ENCODE measurements at regions not wholly inside any gene's neighbourhood (a gene's known extent, or its start where the extent isn't known, plus 50 kb on each side); places are given as distances from the start of the nearest gene placed in this dataset.
A peak's percentile ranks its signal among the peaks of the same experiment; 100 is the strongest.

DNA sequence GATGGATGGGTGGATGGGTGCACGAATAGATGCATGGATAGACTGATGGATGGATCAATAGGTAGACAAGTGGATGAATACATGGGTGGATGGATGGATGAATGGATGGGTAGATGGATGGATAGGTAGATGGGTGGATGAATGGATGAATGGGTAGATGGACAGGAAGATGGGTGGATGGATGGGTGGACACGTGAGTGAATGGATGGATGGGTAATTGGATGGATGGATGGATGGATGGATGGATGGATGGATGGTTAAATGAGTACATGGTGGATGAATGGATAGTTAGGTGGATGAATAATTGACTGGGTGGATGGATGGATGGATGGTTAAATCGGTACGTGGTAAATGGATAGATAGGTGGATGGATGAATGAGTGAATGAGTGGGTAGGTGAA is 89.7 kb upstream of the ZNF469 start:
- Histone ChIP-seq H3K27ac (ENCODE audit: extremely low read depth, low read depth, low read length) (no peak overlapping the region), H3K36me3 (ENCODE audit: control insufficient read depth, insufficient read depth, low read length) (no peaks in the 10 kb centered on the region), H2AFZ (ENCODE audit: low read depth, low read length) (no peak overlapping the region), H3K9me1 (ENCODE audit: control insufficient read depth, insufficient read depth, low read length) (no peaks in the 10 kb centered on the region), H3K9me3 (replicated peaks; ENCODE audit: control insufficient read depth, insufficient read depth, low read depth, low read length) (no peaks in the 10 kb centered on the region), H3K4me3 (no peak overlapping the region), H3K9ac (ENCODE audit: insufficient read depth in 1 of 2, low read depth in 2 of 2, low read length in 2 of 2) (no peak overlapping the region), H3K79me2 (ENCODE audit: control insufficient read depth, insufficient read depth, low read length) (no peaks in the 10 kb centered on the region), H4K20me1 (replicated peaks; ENCODE audit: control insufficient read depth, insufficient read depth, low read length) (no peaks in the 10 kb centered on the region), H3K4me2 (ENCODE audit: insufficient read depth, low read length) (no peak overlapping the region), H3K4me1 (replicated peaks in 1 of 2; ENCODE audit: control insufficient read depth in 2 of 2, insufficient read depth in 2 of 2, low read length in 2 of 2) (peaks cover 3 to 19% of the 10 kb centered on the region in 2 experiments; a peak in 3 of 5 replicates), H3K27me3 (ENCODE audit: control insufficient read depth in 2 of 2, insufficient read depth in 2 of 2, low read length in 2 of 2) (peaks cover 6 to 70% of the 10 kb centered on the region in 2 experiments; a peak in 4 of 5 replicates)
- in situ Hi-C loops (cut with MboI) (no loop called here), intact Hi-C loops (cut with micrococcal nuclease) (no loop called here)
- BruUV-seq (replicated peaks) = no TSS peak
- no peak for FAIRE-seq
- ChIA-PET POLR2A (no interaction called here), CTCF (ENCODE audit: low intra/inter-chr PET ratio) (no interaction called here)
- DNase-seq (ENCODE audit: extremely low read depth in 1 of 4, low spot score in 3 of 4) = no peak
- 15% methylated on average over 4 of the region's 4 CpGs for WGBS (ENCODE audit: insufficient coverage, low coverage, missing lambda C conversion rate)
- no peak for ATAC-seq
- TF ChIP-seq PML (IDR thresholded peaks at IDR 0.05; ENCODE audit: low read length) (no peak), ELF4 (CRISPR knock-in tag; IDR thresholded peaks at IDR 0.05) (0 out of 2 replicates have a peak, but pooled peaks have one; percentile 25), MCM3 (IDR thresholded peaks at IDR 0.05) (0 out of 2 replicates have a peak, but pooled peaks have one; percentile 46), CBX1 (IDR thresholded peaks at IDR 0.05; ENCODE audit: low read depth) (no peak)
- TF ChIP-seq, protein P1, sequence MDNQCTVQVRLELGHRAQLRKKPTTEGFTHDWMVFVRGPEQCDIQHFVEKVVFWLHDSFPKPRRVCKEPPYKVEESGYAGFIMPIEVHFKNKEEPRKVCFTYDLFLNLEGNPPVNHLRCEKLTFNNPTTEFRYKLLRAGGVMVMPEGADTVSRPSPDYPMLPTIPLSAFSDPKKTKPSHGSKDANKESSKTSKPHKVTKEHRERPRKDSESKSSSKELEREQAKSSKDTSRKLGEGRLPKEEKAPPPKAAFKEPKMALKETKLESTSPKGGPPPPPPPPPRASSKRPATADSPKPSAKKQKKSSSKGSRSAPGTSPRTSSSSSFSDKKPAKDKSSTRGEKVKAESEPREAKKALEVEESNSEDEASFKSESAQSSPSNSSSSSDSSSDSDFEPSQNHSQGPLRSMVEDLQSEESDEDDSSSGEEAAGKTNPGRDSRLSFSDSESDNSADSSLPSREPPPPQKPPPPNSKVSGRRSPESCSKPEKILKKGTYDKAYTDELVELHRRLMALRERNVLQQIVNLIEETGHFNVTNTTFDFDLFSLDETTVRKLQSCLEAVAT (IDR thresholded peaks at IDR 0.05) = 0 out of 4 replicates have a peak, but pooled peaks of 1 of the 2 experiments have one; percentile 30
- TF ChIP-seq, protein P2, sequence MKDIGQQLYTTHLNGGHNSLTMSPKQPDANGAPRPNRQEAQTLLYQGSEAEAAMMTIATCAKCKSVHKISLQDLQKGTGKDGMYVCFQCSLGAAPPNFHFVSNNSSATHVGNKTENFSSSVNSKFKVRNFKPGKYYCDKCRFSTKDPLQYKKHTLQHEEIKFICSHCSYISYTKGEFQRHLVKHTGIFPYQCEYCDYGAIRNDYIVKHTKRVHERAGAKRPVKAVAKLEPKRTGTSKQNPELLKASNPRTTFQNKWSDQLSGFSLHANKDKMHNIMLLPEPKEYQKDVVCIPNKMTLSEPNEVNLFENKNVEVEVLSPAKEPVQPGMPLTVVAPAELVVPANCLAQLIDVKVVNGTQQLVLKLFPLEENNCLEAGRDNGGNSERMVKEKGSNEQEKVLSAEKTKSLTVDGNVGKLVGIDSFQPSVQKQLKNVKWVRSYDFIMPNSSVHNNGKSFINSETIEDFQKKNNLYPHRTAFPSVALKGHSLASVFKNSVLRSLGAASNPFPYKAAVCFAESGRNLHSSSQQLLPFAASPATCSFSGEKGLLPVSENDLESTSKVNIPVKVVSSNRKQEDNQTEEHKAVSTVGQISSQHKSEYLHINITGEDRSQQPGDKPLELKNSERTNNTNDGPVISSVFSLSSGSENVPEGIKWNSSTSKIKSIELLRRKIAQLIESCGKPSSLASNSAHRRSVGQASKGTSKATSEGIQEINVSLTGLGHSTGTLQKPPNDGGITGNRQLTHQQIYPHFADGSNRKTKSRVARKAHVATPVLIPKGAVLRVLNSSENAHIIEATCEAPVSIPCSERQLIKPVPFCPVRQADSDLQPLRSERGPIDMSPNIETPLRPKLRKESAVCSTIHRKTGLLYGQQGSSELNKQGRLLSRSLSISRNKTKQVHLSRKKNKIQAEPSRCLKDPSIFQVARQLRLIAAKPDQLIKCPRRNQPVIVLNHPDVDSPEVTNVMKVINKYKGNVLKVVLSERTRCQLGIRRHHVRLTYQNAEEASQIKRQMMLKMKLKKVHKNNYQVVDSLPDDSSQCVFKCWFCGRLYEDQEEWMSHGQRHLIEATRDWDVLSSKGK (CRISPR knock-in tag; IDR thresholded peaks at IDR 0.05) = no peak

Measured in K562 (cell line).